ENCODE measurements at regions not wholly inside any gene's neighbourhood (a gene's known extent, or its start where the extent isn't known, plus 50 kb on each side); places are given as distances from the start of the nearest gene placed in this dataset.

GRCh38 chr3:19022546-19022945 lies 125.8 kb upstream of the KCNH8 start:
- TF ChIP-seq CTCF (IDR thresholded peaks at IDR 0.05) (no peak), POLR2A (IDR thresholded peaks at IDR 0.05) (no peak)

All from vagina (tissue), 2 donors.